Ishikawa (cell line): ENCODE measurements at regions not wholly inside any gene's neighbourhood (a gene's known extent, or its start where the extent isn't known, plus 50 kb on each side); places are given as distances from the start of the nearest gene placed in this dataset.

Experiments used
- CEBPB ChIP-seq: IDR thresholded peaks from 2 replicates; pipeline ENCODE4 v1.6.1; 2012
- CREB1 ChIP-seq: IDR thresholded peaks from 2 replicates; pipeline ENCODE4 v1.6.1; 2012; ENCODE audit warnings: low read depth
- EGR1 ChIP-seq: IDR thresholded peaks from 2 replicates; pipeline ENCODE4 v1.6.1; 2012
- EP300 ChIP-seq: IDR thresholded peaks from 2 replicates; pipeline ENCODE4 v1.6.1; 2012; ENCODE audit warnings: borderline replicate concordance
- FOXM1 ChIP-seq: IDR thresholded peaks from 2 replicates; pipeline ENCODE4 v1.6.1; 2012; ENCODE audit warnings: low read depth, borderline replicate concordance
- MAX ChIP-seq: IDR thresholded peaks from 2 replicates; pipeline ENCODE4 v1.6.1; 2012
- NFIC ChIP-seq: IDR thresholded peaks from 2 replicates; pipeline ENCODE4 v1.6.1; 2012
- RAD21 ChIP-seq: IDR thresholded peaks from 2 replicates; pipeline ENCODE4 v1.6.1; 2012; ENCODE audit warnings: low read depth
- TAF1 ChIP-seq: IDR thresholded peaks from 2 replicates; pipeline ENCODE4 v1.6.1; 2012; ENCODE audit warnings: low read depth, mild to moderate bottlenecking
- TCF12 ChIP-seq: IDR thresholded peaks from 2 replicates; pipeline ENCODE4 v1.6.1; 2012; ENCODE audit warnings: low read depth
- TEAD4 ChIP-seq: IDR thresholded peaks from 2 replicates; pipeline ENCODE4 v1.6.1; 2012
- USF1 ChIP-seq: IDR thresholded peaks from 2 replicates; pipeline ENCODE4 v1.6.1; 2012
- YY1 ChIP-seq: IDR thresholded peaks from 2 replicates; pipeline ENCODE4 v1.6.1; 2012; ENCODE audit warnings: low read depth
- ZBTB7A ChIP-seq: IDR thresholded peaks from 2 replicates; pipeline ENCODE4 v1.6.1; 2012; ENCODE audit warnings: low read depth
- TF ChIP-seq, protein P1 (sequence below): IDR thresholded peaks from 2 replicates; pipeline ENCODE4 v1.6.1; 2012; ENCODE audit warnings: low read depth, mild to moderate bottlenecking

GRCh38 chr18:24868311-24868710, 407.9 kb downstream of the HRH4 start:
- TF ChIP-seq EGR1 (no peak), ZBTB7A (no peak), EP300 (no peak), YY1 (no peak), TEAD4 (no peak), TCF12 (no peak)

DNA sequence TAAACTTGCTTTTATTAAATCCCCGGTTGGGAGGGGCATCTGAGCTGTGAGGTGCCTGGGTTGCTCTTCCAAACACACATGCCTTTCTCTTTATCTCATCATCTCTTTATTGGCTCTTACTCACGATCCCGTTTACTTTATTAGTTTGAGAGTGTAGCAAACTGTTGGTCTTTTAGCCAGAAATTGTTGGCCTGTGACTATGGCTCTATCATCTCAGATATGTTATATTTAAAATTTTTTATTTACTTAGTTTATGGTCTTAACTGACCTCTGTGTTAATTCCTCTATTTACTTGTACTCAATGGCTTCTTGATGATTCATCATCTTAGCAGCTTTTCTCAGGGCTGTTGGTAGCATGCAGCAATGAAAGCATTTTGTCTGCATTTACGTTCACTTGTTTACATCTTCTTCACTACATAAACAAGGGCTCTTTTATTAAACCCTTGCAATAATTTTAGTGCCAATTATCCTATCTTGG, 408.4 kb downstream of the HRH4 start:
- TF ChIP-seq, protein P1, sequence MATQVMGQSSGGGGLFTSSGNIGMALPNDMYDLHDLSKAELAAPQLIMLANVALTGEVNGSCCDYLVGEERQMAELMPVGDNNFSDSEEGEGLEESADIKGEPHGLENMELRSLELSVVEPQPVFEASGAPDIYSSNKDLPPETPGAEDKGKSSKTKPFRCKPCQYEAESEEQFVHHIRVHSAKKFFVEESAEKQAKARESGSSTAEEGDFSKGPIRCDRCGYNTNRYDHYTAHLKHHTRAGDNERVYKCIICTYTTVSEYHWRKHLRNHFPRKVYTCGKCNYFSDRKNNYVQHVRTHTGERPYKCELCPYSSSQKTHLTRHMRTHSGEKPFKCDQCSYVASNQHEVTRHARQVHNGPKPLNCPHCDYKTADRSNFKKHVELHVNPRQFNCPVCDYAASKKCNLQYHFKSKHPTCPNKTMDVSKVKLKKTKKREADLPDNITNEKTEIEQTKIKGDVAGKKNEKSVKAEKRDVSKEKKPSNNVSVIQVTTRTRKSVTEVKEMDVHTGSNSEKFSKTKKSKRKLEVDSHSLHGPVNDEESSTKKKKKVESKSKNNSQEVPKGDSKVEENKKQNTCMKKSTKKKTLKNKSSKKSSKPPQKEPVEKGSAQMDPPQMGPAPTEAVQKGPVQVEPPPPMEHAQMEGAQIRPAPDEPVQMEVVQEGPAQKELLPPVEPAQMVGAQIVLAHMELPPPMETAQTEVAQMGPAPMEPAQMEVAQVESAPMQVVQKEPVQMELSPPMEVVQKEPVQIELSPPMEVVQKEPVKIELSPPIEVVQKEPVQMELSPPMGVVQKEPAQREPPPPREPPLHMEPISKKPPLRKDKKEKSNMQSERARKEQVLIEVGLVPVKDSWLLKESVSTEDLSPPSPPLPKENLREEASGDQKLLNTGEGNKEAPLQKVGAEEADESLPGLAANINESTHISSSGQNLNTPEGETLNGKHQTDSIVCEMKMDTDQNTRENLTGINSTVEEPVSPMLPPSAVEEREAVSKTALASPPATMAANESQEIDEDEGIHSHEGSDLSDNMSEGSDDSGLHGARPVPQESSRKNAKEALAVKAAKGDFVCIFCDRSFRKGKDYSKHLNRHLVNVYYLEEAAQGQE, result no peak
- no peak for TF ChIP-seq MAX
- no peak for TF ChIP-seq ZBTB7A
- no peak for TF ChIP-seq CEBPB
- TF ChIP-seq TAF1, result no peak

GRCh38 chr18:24869285-24869684, 408.8 kb downstream of the HRH4 start:
- TF ChIP-seq, protein P1, result no peak
- TF ChIP-seq TAF1 (no peak), EGR1 (no peak)

DNA sequence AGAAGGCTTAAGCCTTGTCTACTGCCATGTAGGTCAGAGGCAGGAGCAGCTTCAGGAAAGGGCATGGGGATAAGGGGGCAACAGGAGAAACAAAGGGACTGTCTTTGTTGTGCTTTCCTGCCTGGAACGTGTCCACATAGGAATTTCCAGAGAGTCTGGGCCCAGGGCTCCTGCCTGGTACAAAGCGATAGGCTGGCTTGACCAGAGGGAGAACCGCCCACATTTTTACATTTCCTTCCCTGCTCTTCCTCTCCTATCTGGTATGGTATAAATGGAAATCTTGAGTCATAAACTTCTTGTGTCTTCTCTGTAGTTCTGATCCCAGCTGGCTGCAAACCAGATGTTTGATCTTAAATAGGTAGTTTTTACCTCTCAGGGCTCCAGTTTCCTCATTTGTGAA, 414.8 kb downstream of the HRH4 start:
- TF ChIP-seq FOXM1, result no peak
- TF ChIP-seq TCF12, result no peak
- TF ChIP-seq TAF1, result no peak
- no peak for TF ChIP-seq CREB1
- TF ChIP-seq TEAD4, result no peak
- no peak for TF ChIP-seq YY1
- no peak for TF ChIP-seq USF1
- no peak for TF ChIP-seq MAX
- TF ChIP-seq CEBPB, result no peak
- no peak for TF ChIP-seq EP300
- TF ChIP-seq EGR1, result no peak
- TF ChIP-seq, protein P1, result no peak
- no peak for TF ChIP-seq RAD21
- TF ChIP-seq ZBTB7A, result no peak
- TF ChIP-seq NFIC, result no peak

- no peak for TF ChIP-seq NFIC
- no peak for TF ChIP-seq YY1
- no peak for TF ChIP-seq FOXM1
- TF ChIP-seq, protein P1, result no peak
- no peak for TF ChIP-seq ZBTB7A
- TF ChIP-seq EGR1, result no peak
- no peak for TF ChIP-seq TAF1
- no peak for TF ChIP-seq TEAD4
- no peak for TF ChIP-seq EP300
- TF ChIP-seq TCF12, result no peak
- TF ChIP-seq CREB1, result no peak
- TF ChIP-seq RAD21, result no peak
- TF ChIP-seq MAX, result no peak
These were observed 415.3 kb downstream of the HRH4 start for GRCh38 chr18:24875777-24876176.
